A673 (cell line): ENCODE measurements at regions not wholly inside any gene's neighbourhood (a gene's known extent, or its start where the extent isn't known, plus 50 kb on each side); places are given as distances from the start of the nearest gene placed in this dataset.

Experiments used
- EZH2 ChIP-seq: fragments of 200-600 bp; sonication (generic); IDR thresholded peaks from 2 replicates; pipeline ENCODE4 v1.6.1; 2017; ENCODE audit warnings: borderline replicate concordance, low read depth, mild to moderate bottlenecking, mixed read lengths, antibody characterized with exemption, low read length; ENCODE audit not compliant: poor library complexity, severe bottlenecking
- TF ChIP-seq, protein P1 (sequence below): fragments of 300-800, 200-600 bp; sonication (generic); conservative IDR thresholded peaks from 2 replicates; pipeline ENCODE4 v1.5.1; 2017; ENCODE audit warnings: low read depth, mild to moderate bottlenecking, antibody characterized with exemption, low read length, moderate library complexity, mixed read lengths

DNA sequence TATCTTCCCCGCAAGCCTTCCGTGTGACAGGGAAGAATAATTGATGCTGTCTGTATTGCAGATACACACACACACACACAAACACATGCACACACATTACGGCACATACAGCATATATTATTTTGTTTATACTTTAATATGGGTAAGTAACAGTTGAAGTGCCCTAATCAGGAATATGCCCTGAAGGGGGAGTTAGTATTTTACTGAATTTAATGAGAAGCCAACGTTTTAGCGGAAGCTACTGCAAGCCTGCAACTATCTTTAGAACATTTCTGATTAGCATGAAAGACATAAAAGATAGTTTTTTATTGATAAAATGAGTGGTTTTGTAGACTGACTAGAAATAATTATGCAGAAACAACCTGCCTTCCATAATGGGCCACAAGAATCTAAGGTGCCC, 296.6 kb upstream of the SLCO3A1 start:
- TF ChIP-seq, protein P1, sequence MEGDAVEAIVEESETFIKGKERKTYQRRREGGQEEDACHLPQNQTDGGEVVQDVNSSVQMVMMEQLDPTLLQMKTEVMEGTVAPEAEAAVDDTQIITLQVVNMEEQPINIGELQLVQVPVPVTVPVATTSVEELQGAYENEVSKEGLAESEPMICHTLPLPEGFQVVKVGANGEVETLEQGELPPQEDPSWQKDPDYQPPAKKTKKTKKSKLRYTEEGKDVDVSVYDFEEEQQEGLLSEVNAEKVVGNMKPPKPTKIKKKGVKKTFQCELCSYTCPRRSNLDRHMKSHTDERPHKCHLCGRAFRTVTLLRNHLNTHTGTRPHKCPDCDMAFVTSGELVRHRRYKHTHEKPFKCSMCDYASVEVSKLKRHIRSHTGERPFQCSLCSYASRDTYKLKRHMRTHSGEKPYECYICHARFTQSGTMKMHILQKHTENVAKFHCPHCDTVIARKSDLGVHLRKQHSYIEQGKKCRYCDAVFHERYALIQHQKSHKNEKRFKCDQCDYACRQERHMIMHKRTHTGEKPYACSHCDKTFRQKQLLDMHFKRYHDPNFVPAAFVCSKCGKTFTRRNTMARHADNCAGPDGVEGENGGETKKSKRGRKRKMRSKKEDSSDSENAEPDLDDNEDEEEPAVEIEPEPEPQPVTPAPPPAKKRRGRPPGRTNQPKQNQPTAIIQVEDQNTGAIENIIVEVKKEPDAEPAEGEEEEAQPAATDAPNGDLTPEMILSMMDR, result no peak
- TF ChIP-seq EZH2, result no peak
